ENCODE measurements at regions not wholly inside any gene's neighbourhood (a gene's known extent, or its start where the extent isn't known, plus 50 kb on each side); places are given as distances from the start of the nearest gene placed in this dataset.

- no peak overlapping the region for H2AFZ ChIP-seq (ENCODE audit: low read length)
These were observed 674.3 kb downstream of the INHBA start for GRCh38 chr7:41028580-41028979.

More at GRCh38 chr7:41028580-41028979, 674.3 kb downstream of the INHBA start:
- no peaks in the 10 kb centered on the region for H3K27me3 Mint-ChIP-seq (ENCODE audit: low read depth)
- H3K56ac ChIP-seq (ENCODE audit: insufficient read length, low read depth, low read length) = no peak overlapping the region
- no peak overlapping the region for H4K91ac ChIP-seq (ENCODE audit: insufficient read length, low read depth, low read length)
- H3K27ac ChIP-seq (ENCODE audit: insufficient read length, low read depth, low read length) = no peak overlapping the region
- no peak overlapping the region for H2BK5ac ChIP-seq (ENCODE audit: insufficient read length, low read length)
- no peak for TF ChIP-seq CTCF (conservative IDR thresholded peaks at IDR 0.05)
- no peaks in the 10 kb centered on the region for H3K79me2 ChIP-seq (ENCODE audit: insufficient read depth, low read length)
- no peak overlapping the region for H2BK120ac ChIP-seq (ENCODE audit: low read depth, low read length, poor library complexity, severe bottlenecking)
- H3K27ac Mint-ChIP-seq = no peak overlapping the region
- WGBS (ENCODE audit: extremely low coverage, insufficient read length, low lambda C conversion rate) = no CpG with 5 or more reads among the region's 2 CpGs
- H3K14ac ChIP-seq (ENCODE audit: insufficient read depth, low read length) = no peak overlapping the region
- no peaks in the 10 kb centered on the region for H3K27me3 ChIP-seq (ENCODE audit: insufficient read depth, low read length)
- H2BK15ac ChIP-seq (ENCODE audit: low read depth, low read length) = no peak overlapping the region
- no peaks in the 10 kb centered on the region for H4K20me1 ChIP-seq (ENCODE audit: control insufficient read depth, insufficient read depth, insufficient read length)
- no peak overlapping the region for H2BK12ac ChIP-seq (ENCODE audit: insufficient read length, low read depth, low read length)
- H3T11ph ChIP-seq (ENCODE audit: low read length) = no peak overlapping the region
- no peaks in the 10 kb centered on the region for H3K4me1 Mint-ChIP-seq
- H3K4me2 ChIP-seq (ENCODE audit: insufficient read depth, insufficient read length, low read length) = no peak overlapping the region
- H3K23ac ChIP-seq (ENCODE audit: insufficient read length, low read depth, low read length) = no peak overlapping the region
- H3K36me3 Mint-ChIP-seq (ENCODE audit: insufficient read depth in 1 of 3, low read depth in 3 of 3) = no peaks in the 10 kb centered on the region
- no peaks in the 10 kb centered on the region for H3K4me1 ChIP-seq (ENCODE audit: insufficient read depth, low read length)
- no peak overlapping the region for H3K4me3 Mint-ChIP-seq
- no peaks in the 10 kb centered on the region for H3K9me3 Mint-ChIP-seq
- DNase-seq = no peak
- H4K8ac ChIP-seq (replicated peaks; ENCODE audit: insufficient read length, low read depth, low read length) = no peak overlapping the region
- no peak overlapping the region for H3K18ac ChIP-seq (ENCODE audit: insufficient read length, low read depth, low read length)
- no peaks in the 10 kb centered on the region for H3K79me1 ChIP-seq (ENCODE audit: insufficient read depth, low read depth, low read length, poor library complexity, severe bottlenecking)
- no peaks in the 10 kb centered on the region for H3K9me3 ChIP-seq (ENCODE audit: control insufficient read depth, low read depth, low read length)
- H3K23me2 ChIP-seq (ENCODE audit: insufficient read length, low read depth, low read length, poor library complexity, severe bottlenecking) = no peaks in the 10 kb centered on the region
- no peak overlapping the region for H3K4ac ChIP-seq (ENCODE audit: low read depth, low read length)
- H2BK20ac ChIP-seq (ENCODE audit: low read depth, low read length, poor library complexity, severe bottlenecking) = no peak overlapping the region
- H3K9ac ChIP-seq (ENCODE audit: extremely low read depth, insufficient read length, low read length) = no peak overlapping the region
- no peak overlapping the region for H2AK5ac ChIP-seq (ENCODE audit: insufficient read length, low read length)
- no peak overlapping the region for H4K5ac ChIP-seq (ENCODE audit: insufficient read length, low read depth, low read length)

Measured in H9 (cell line).